ENCODE measurements at regions not wholly inside any gene's neighbourhood (a gene's known extent, or its start where the extent isn't known, plus 50 kb on each side); places are given as distances from the start of the nearest gene placed in this dataset.

DNA sequence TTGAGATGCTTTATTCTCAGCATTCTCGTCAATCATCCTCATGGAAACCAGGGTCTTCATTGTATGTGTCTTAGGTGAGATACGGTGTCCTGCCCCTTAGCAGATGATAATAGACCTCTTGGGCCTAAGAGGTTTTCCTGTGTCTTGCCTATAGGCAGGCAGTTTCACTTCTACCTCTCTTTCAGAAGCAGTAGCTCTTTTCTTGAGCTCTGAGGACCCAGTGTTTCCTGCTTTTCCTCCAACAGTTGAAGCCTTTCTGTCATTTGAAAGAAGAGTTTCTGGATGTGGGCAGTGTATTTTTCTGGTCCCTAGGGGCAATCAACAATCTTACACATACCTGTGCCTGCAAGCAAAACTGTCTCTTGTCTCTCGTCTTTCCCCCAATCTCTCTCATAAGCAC lies 1550.3 kb upstream of the LRRTM3 start:
- Histone ChIP-seq H3K27ac (no peak overlapping the region), H3K4me3 (no peak overlapping the region), H3K27me3 (no peaks in the 10 kb centered on the region), H3K9me3 (no peaks in the 10 kb centered on the region), H3K4me1 (no peaks in the 10 kb centered on the region), H3K36me3 (no peaks in the 10 kb centered on the region)
- no peak for DNase-seq
- TF ChIP-seq CTCF (IDR thresholded peaks at IDR 0.05) = no peak
- intact Hi-C loops (cut with DNase I; ENCODE audit: low total_unique reads) = no loop called here

- H3K4me1 ChIP-seq = no peaks in the 10 kb centered on the region
- no peaks in the 10 kb centered on the region for H3K36me3 ChIP-seq
- no peaks in the 10 kb centered on the region for H3K27me3 ChIP-seq
- H3K27ac ChIP-seq = no peak overlapping the region
- intact Hi-C loops (cut with DNase I; ENCODE audit: low total_unique reads) = no loop called here
- H3K9me3 ChIP-seq = no peaks in the 10 kb centered on the region
- no peak for TF ChIP-seq CTCF (IDR thresholded peaks at IDR 0.05)
- no peak overlapping the region for H3K4me3 ChIP-seq
- DNase-seq = no peak
Observed at GRCh38 chr10:65377687-65378086, 1548.1 kb upstream of the LRRTM3 start.

DNA sequence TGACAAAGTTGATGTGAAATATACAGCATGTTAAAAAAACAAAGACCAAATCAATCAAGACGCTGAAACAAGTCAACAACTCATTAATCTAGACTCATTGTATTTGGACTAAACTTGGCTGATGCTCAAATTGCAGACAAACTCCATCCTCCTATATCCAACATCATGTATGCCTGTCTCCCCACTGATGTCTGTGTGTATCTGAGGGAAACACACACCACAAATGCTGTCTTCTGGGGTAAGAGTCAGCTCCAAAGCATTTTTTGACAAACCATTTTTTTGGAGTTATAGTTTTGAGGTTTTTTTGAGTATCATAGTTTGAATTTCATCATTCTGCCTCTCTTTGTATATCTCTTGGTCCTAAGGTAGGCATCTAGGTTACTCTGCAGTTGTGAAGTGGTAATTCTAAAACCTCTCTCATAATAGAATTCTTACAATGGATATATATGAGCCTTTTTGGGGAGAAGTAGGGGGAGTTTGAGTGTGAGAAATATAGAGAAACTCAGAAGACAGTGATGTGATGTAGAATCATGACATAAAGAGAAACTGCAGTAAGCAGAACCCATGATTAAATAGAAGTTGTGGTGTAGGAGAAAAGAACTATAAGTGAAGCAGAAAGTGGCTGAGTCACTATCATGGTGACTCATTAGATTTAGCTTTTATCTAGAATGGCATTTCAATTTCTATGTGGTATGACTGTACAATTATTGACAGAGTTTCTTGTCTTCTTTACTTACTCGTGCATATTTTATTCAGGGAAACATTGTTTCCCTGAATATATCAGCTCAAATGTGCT lies 1531.1 kb upstream of the LRRTM3 start:
- intact Hi-C loops (cut with DNase I; ENCODE audit: low total_unique reads) = no loop called here
- no peaks in the 10 kb centered on the region for H3K27me3 ChIP-seq
- no peaks in the 10 kb centered on the region for H3K4me1 ChIP-seq
- no peaks in the 10 kb centered on the region for H3K36me3 ChIP-seq
- DNase-seq = no peak
- no peaks in the 10 kb centered on the region for H3K9me3 ChIP-seq
- H3K27ac ChIP-seq = no peak overlapping the region
- H3K4me3 ChIP-seq = no peak overlapping the region
- TF ChIP-seq CTCF (IDR thresholded peaks at IDR 0.05) = no peak

DNA sequence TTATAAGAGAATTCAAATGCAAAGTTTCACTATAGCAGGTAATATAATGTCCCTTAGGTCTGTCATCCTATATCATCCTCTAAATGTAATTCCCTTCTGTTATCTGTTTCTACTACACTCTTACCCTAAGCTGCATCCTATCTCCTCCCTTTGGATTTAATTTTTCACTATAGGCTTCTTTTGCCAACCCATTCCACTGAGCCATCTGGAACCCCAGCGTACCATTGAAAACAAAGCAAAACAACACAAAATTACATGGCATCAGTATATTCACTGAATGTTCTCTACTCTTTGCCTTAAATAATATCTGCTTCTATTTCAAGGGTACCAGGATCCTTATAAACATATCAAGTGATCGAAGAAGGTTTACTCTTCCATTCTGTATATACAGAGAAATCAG lies 1530.2 kb upstream of the LRRTM3 start:
- intact Hi-C loops (cut with DNase I; ENCODE audit: low total_unique reads) = no loop called here
- Histone ChIP-seq H3K36me3 (no peaks in the 10 kb centered on the region), H3K9me3 (no peaks in the 10 kb centered on the region), H3K27ac (no peak overlapping the region), H3K27me3 (no peaks in the 10 kb centered on the region), H3K4me1 (no peaks in the 10 kb centered on the region), H3K4me3 (no peak overlapping the region)
- no peak for TF ChIP-seq CTCF (IDR thresholded peaks at IDR 0.05)
- DNase-seq = no peak

DNA sequence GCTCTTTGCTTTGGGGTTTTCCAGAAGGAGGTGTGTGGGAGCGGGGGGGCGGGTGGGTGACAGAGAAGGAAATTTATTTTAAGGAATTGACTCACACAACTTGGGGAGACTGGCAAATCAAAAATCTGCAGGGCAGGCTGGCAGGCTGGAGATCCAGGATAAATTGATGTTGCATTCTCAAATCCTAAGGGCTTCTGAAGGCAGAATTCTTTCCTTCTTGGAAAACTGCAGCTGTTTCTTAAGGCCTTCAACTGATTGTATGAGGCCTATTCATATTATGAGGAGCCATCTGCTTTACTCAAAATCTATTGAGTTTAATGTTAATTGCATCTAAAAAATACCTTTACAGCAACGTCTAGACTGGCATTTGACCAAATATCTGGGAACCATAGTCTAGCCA lies 1528.8 kb upstream of the LRRTM3 start:
- Histone ChIP-seq H3K4me3 (no peak overlapping the region), H3K36me3 (no peaks in the 10 kb centered on the region), H3K27ac (no peak overlapping the region), H3K9me3 (no peaks in the 10 kb centered on the region), H3K4me1 (no peaks in the 10 kb centered on the region), H3K27me3 (no peaks in the 10 kb centered on the region)
- no peak for DNase-seq
- intact Hi-C loops (cut with DNase I; ENCODE audit: low total_unique reads) = no loop called here
- no peak for TF ChIP-seq CTCF (IDR thresholded peaks at IDR 0.05)

GRCh38 chr10:65408401-65408800 lies 1517.4 kb upstream of the LRRTM3 start:
- Histone ChIP-seq H3K27me3 (no peaks in the 10 kb centered on the region), H3K4me1 (no peaks in the 10 kb centered on the region), H3K9me3 (no peaks in the 10 kb centered on the region), H3K36me3 (no peaks in the 10 kb centered on the region), H3K27ac (no peak overlapping the region), H3K4me3 (no peak overlapping the region)
- no peak for TF ChIP-seq CTCF (IDR thresholded peaks at IDR 0.05)
- intact Hi-C loops (cut with DNase I; ENCODE audit: low total_unique reads) = no loop called here
- DNase-seq = no peak
